DOHH2 (cell line): ENCODE measurements at regions not wholly inside any gene's neighbourhood (a gene's known extent, or its start where the extent isn't known, plus 50 kb on each side); places are given as distances from the start of the nearest gene placed in this dataset.

ENCODE experiments used
- H3F3A ChIP-seq: fragments of 200-600 bp; sonication (generic), shearing (Covaris generic); 2 replicates; pipeline ENCODE4 v1.6.0; 2016; ENCODE audit warnings: antibody characterized with exemption, mild to moderate bottlenecking; ENCODE audit not compliant: control insufficient read depth, insufficient read depth
- H3K27ac ChIP-seq: fragments of 200-600 bp; sonication (generic); 2 replicates; pipeline ENCODE4 v1.5.1; 2014; ENCODE audit warnings: low read depth, mild to moderate bottlenecking, low read length, moderate library complexity
- H3K27me3 ChIP-seq: fragments of 200-600 bp; sonication (generic); 2 replicates; pipeline ENCODE4 v1.6.1; 2014; ENCODE audit warnings: mild to moderate bottlenecking, low read length, mixed read lengths; ENCODE audit not compliant: control insufficient read depth
- H3K36me3 ChIP-seq: fragments of 200-600 bp; sonication (generic); 2 replicates; pipeline ENCODE4 v1.6.1; 2014; ENCODE audit warnings: mild to moderate bottlenecking, low read length, moderate library complexity, mixed read lengths; ENCODE audit not compliant: control insufficient read depth
- H3K4me1 ChIP-seq: fragments of 200-600 bp; sonication (generic); 2 replicates; pipeline ENCODE4 v1.6.1; 2014; ENCODE audit warnings: mild to moderate bottlenecking, low read length, mixed read lengths; ENCODE audit not compliant: control insufficient read depth
- H3K4me2 ChIP-seq: fragments of 200-600 bp; sonication (generic); 2 replicates; pipeline ENCODE4 v1.6.0; 2014; ENCODE audit warnings: mild to moderate bottlenecking, low read length, moderate library complexity
- H3K4me3 ChIP-seq: fragments of 200-600 bp; sonication (generic); 2 replicates; pipeline ENCODE4 v1.5.1; 2014; ENCODE audit warnings: mild to moderate bottlenecking, low read length, mixed read lengths
- H3K79me2 ChIP-seq: fragments of 200-600 bp; sonication (generic); 2 replicates; pipeline ENCODE4 v1.6.1; 2014; ENCODE audit warnings: mild to moderate bottlenecking, low read length, mixed read lengths; ENCODE audit not compliant: control insufficient read depth
- H3K9me2 ChIP-seq: fragments of 200-600 bp; sonication (generic); replicated peaks from 2 replicates; pipeline ENCODE4 v1.6.1; 2014; ENCODE audit warnings: mild to moderate bottlenecking, low read length, mixed read lengths; ENCODE audit not compliant: control insufficient read depth
- H3K9me3 ChIP-seq: fragments of 200-600 bp; sonication (generic); 2 replicates; pipeline ENCODE4 v1.6.1; 2014; ENCODE audit warnings: antibody characterized with exemption, low read length, mixed read lengths; ENCODE audit not compliant: control insufficient read depth, insufficient read depth
- H4K20me1 ChIP-seq: fragments of 200-600 bp; sonication (generic); 2 replicates; pipeline ENCODE4 v1.6.0; 2014; ENCODE audit warnings: low read depth, mild to moderate bottlenecking, antibody characterized with exemption, low read length, moderate library complexity; ENCODE audit not compliant: control insufficient read depth, insufficient read depth
- EZH2phosphoT487 ChIP-seq: fragments of 200-600 bp; sonication (generic); IDR thresholded peaks from 2 replicates; pipeline ENCODE4 v1.6.1; 2017; ENCODE audit warnings: borderline replicate concordance, mild to moderate bottlenecking, antibody characterized with exemption, low read length, moderate library complexity, mixed read lengths
- TF ChIP-seq, protein P1 (sequence below): fragments of 200-600 bp; sonication (generic); IDR thresholded peaks from one replicate; pipeline ENCODE4 v1.5.1; 2014; ENCODE audit warnings: antibody characterized with exemption, mild to moderate bottlenecking, low read depth, low read length; ENCODE audit not compliant: poor library complexity, severe bottlenecking

DNA sequence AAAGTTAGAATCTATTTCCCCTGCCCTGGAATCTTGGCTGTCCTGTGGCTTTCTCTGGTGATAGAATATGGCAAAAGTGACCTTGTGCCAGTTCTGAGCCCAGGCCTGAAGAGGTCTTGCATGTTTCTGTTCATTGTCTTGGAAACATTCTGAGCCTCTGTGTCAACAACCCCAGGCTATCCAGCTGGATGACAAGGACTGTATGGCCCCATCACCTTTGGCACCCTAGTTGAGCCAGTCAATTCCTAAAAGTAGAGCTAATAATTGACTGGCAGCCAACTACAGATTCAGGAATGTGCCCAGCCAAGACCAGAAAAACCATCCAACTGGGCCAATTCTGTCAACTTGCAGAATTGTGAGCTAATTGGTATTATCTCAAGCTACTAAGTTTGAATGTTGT is 514.1 kb upstream of the LARGE1 start:
- no peaks in the 10 kb centered on the region for H4K20me1 ChIP-seq
- H3K4me3 ChIP-seq: no peak overlapping the region
- no peaks in the 10 kb centered on the region for H3K9me3 ChIP-seq
- no peaks in the 10 kb centered on the region for H3K79me2 ChIP-seq
- H3F3A ChIP-seq: no peaks in the 10 kb centered on the region
- H3K9me2 ChIP-seq: no peaks in the 10 kb centered on the region
- H3K27ac ChIP-seq: no peak overlapping the region
- no peaks in the 10 kb centered on the region for H3K4me1 ChIP-seq
- TF ChIP-seq EZH2phosphoT487: no peak
- H3K4me2 ChIP-seq: no peak overlapping the region
- H3K36me3 ChIP-seq: no peaks in the 10 kb centered on the region
- H3K27me3 ChIP-seq: no peaks in the 10 kb centered on the region

DNA sequence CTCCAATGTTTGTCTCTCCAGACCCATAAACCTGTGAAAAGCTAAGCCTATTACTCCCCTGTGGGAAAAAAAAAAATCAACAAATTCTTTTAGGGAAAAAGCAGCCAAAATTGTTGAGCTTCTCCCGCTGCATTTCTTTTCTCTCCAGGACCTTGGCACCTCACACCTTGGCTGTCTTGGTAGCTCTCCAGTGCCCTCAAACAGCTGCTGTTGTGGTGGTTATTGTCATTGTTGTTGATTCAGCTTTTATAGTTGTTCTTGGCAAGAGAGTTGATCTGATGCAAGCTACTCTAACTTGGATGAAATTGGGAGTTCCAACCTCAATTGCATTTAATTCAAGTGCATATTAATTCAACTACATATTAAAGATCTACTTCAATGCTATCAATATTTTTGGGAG is 516.9 kb upstream of the LARGE1 start:
- Histone ChIP-seq H3F3A (no peaks in the 10 kb centered on the region), H3K27me3 (no peaks in the 10 kb centered on the region), H3K36me3 (no peaks in the 10 kb centered on the region), H3K4me1 (no peaks in the 10 kb centered on the region), H3K4me2 (no peak overlapping the region), H3K79me2 (no peaks in the 10 kb centered on the region), H3K27ac (no peak overlapping the region), H3K9me3 (no peaks in the 10 kb centered on the region), H4K20me1 (no peaks in the 10 kb centered on the region), H3K9me2 (no peaks in the 10 kb centered on the region), H3K4me3 (no peak overlapping the region)
- TF ChIP-seq EZH2phosphoT487: no peak
- TF ChIP-seq, protein P1, sequence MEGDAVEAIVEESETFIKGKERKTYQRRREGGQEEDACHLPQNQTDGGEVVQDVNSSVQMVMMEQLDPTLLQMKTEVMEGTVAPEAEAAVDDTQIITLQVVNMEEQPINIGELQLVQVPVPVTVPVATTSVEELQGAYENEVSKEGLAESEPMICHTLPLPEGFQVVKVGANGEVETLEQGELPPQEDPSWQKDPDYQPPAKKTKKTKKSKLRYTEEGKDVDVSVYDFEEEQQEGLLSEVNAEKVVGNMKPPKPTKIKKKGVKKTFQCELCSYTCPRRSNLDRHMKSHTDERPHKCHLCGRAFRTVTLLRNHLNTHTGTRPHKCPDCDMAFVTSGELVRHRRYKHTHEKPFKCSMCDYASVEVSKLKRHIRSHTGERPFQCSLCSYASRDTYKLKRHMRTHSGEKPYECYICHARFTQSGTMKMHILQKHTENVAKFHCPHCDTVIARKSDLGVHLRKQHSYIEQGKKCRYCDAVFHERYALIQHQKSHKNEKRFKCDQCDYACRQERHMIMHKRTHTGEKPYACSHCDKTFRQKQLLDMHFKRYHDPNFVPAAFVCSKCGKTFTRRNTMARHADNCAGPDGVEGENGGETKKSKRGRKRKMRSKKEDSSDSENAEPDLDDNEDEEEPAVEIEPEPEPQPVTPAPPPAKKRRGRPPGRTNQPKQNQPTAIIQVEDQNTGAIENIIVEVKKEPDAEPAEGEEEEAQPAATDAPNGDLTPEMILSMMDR: no peak

DNA sequence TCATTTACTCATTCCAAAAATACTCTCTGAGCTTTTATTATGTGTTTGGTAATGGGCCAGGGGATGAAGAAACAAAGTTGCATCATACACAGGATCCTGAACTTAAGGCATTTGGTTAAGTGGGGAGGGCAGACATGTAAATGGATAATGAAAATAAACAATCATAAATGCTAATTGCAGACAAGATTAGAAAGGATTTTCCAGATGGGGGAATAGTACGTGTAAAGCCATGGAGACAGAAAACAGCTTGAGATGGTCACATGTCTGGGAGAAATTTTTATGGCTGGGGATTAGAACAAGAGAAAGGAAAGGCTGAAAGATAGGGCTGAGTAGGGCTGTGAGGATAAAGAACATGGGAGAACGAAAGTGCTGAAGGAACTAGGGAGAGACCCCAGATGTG is 534.3 kb upstream of the LARGE1 start:
- H3F3A ChIP-seq: no peaks in the 10 kb centered on the region
- no peak overlapping the region for H3K4me2 ChIP-seq
- H3K79me2 ChIP-seq: no peaks in the 10 kb centered on the region
- H3K27me3 ChIP-seq: no peaks in the 10 kb centered on the region
- no peaks in the 10 kb centered on the region for H4K20me1 ChIP-seq
- TF ChIP-seq, protein P1: no peak
- TF ChIP-seq EZH2phosphoT487: no peak
- H3K27ac ChIP-seq: no peak overlapping the region
- no peaks in the 10 kb centered on the region for H3K9me2 ChIP-seq
- H3K4me1 ChIP-seq: no peaks in the 10 kb centered on the region
- no peaks in the 10 kb centered on the region for H3K9me3 ChIP-seq
- no peak overlapping the region for H3K4me3 ChIP-seq
- H3K36me3 ChIP-seq: no peaks in the 10 kb centered on the region

DNA sequence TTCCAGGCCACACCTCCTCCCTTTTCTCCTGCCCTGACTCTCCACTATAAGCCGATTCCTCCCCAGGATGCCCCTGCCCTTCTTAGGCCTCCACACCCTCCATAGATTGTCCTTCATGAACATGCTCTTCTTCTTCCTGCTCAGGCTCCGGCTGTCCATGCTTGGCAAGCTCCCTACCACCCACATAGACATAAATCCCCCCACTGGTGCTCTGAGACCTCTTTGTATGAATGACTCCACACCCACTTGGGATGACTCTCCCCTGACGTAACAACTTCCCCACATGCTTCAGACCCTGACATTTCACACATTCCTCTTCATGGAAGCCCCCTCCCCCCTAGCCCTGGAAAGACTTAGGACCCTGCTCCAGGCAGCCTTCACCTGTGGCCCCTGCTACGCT is 542.5 kb upstream of the LARGE1 start:
- H3K4me2 ChIP-seq: no peak overlapping the region
- no peaks in the 10 kb centered on the region for H3K36me3 ChIP-seq
- no peaks in the 10 kb centered on the region for H3K79me2 ChIP-seq

More for the DNA sequence above, 542.5 kb upstream of the LARGE1 start:
- no peaks in the 10 kb centered on the region for H3F3A ChIP-seq
- H3K4me1 ChIP-seq: no peaks in the 10 kb centered on the region
- no peaks in the 10 kb centered on the region for H3K9me2 ChIP-seq
- no peaks in the 10 kb centered on the region for H4K20me1 ChIP-seq
- no peaks in the 10 kb centered on the region for H3K27me3 ChIP-seq
- H3K9me3 ChIP-seq: no peaks in the 10 kb centered on the region
- TF ChIP-seq EZH2phosphoT487: no peak
- TF ChIP-seq, protein P1: no peak
- no peak overlapping the region for H3K4me3 ChIP-seq
- H3K27ac ChIP-seq: no peak overlapping the region
